PC-9 (cell line): ENCODE measurements at regions not wholly inside any gene's neighbourhood (a gene's known extent, or its start where the extent isn't known, plus 50 kb on each side); places are given as distances from the start of the nearest gene placed in this dataset.

ENCODE experiments used
- BruUV-seq: library from RNA; stranded (reverse); fragments of 400-500 nt; replicated peaks from 2 replicates; lab custom pipeline; 2021; lab: Mats Ljungman, UMichigan
- CTCF ChIA-PET: fragments of 300-600 bp; sonication (Branson Sonifier 250); formaldehyde crosslinking; loops from one replicate; lab custom pipeline; 2022; ENCODE audit warnings: antibody characterized with exemption; lab: Charles Lee
- POLR2A ChIA-PET: fragments of 300-600 bp; sonication (Branson Sonifier 250); formaldehyde crosslinking; loops from one replicate; lab custom pipeline; 2022; ENCODE audit warnings: antibody characterized with exemption; ENCODE audit not compliant: unreplicated experiment; lab: Charles Lee
- DNase-seq, 2 experiments: peaks; one replicate each; pipeline versions ENCODE4 v3.0.0 to v3.0.0-alpha.2; 2015 to 2022; ENCODE audit warnings: mixed read lengths in 1 of 2
- H2AFZ ChIP-seq: fragments of 200-600 bp; sonication (generic); 2 replicates; pipeline ENCODE4 v1.8.1; 2017; ENCODE audit warnings: antibody characterized with exemption
- H3F3A ChIP-seq: fragments of 200-600 bp; sonication (generic); 2 replicates; pipeline ENCODE4 v1.8.1; 2017; ENCODE audit warnings: antibody characterized with exemption, mild to moderate bottlenecking, low read depth; ENCODE audit not compliant: insufficient read depth
- H3K27ac ChIP-seq: fragments of 200-600 bp; sonication (generic); 2 replicates; pipeline ENCODE4 v1.6.1; 2016; ENCODE audit warnings: mixed run types
- H3K27me3 ChIP-seq: fragments of 200-600 bp; sonication (generic); 2 replicates; pipeline ENCODE4 v1.6.1; 2016; ENCODE audit warnings: low read depth, mixed run types; ENCODE audit not compliant: insufficient read depth
- H3K36me3 ChIP-seq: fragments of 200-600 bp; sonication (generic); 2 replicates; pipeline ENCODE4 v1.6.1; 2016; ENCODE audit warnings: low read depth, mixed run types
- H3K4me1 ChIP-seq: fragments of 200-600 bp; sonication (generic); replicated peaks from 2 replicates; pipeline ENCODE4 v1.6.1; 2016; ENCODE audit warnings: mixed run types; ENCODE audit not compliant: insufficient read depth
- H3K4me2 ChIP-seq: fragments of 200-600 bp; sonication (generic); 2 replicates; pipeline ENCODE4 v1.6.1; 2017; ENCODE audit warnings: mixed run types
- H3K4me3 ChIP-seq: fragments of 200-600 bp; sonication (generic); 2 replicates; pipeline ENCODE4 v1.6.1; 2016; ENCODE audit warnings: mixed run types
- H3K79me2 ChIP-seq: fragments of 200-600 bp; sonication (generic); 2 replicates; pipeline ENCODE4 v1.6.1; 2017; ENCODE audit warnings: low read depth, mixed run types
- H3K9me2 ChIP-seq: fragments of 200-600 bp; sonication (generic); 2 replicates; pipeline ENCODE4 v1.8.1; 2017; ENCODE audit warnings: mild to moderate bottlenecking; ENCODE audit not compliant: insufficient read depth
- H3K9me3 ChIP-seq: fragments of 200-600 bp; sonication (generic); 2 replicates; pipeline ENCODE4 v1.8.1; 2016; ENCODE audit warnings: low read depth; ENCODE audit not compliant: insufficient read depth
- H4K20me1 ChIP-seq: fragments of 200-600 bp; sonication (generic); 2 replicates; pipeline ENCODE4 v1.8.1; 2017; ENCODE audit not compliant: insufficient read depth
- EZH2 ChIP-seq: fragments of 200-600 bp; sonication (generic); IDR thresholded peaks from 2 replicates; pipeline ENCODE4 v1.8.0; 2017; ENCODE audit warnings: antibody characterized with exemption, low read depth
- intact Hi-C: fragments of 100-400 bp; cut with micrococcal nuclease; formaldehyde crosslinking; loops from one replicate; pipeline ENCODE4 v1.10.0; 2022; ENCODE audit not compliant: unreplicated experiment
- TF ChIP-seq, protein P1 (sequence below): fragments of 200-600 bp; sonication (generic); conservative IDR thresholded peaks from 2 replicates; pipeline ENCODE4 v1.6.1; 2017; ENCODE audit warnings: mixed run types, antibody characterized with exemption, mild to moderate bottlenecking, moderate library complexity

- ChIA-PET POLR2A (no interaction called here), CTCF (no interaction called here)
- no peak overlapping the region for H3K4me3 ChIP-seq
- H3K79me2 ChIP-seq, result no peaks in the 10 kb centered on the region
- H3K27ac ChIP-seq, result no peak overlapping the region
- no peaks in the 10 kb centered on the region for H3K9me2 ChIP-seq
- no peak for TF ChIP-seq EZH2
- TF ChIP-seq, protein P1, sequence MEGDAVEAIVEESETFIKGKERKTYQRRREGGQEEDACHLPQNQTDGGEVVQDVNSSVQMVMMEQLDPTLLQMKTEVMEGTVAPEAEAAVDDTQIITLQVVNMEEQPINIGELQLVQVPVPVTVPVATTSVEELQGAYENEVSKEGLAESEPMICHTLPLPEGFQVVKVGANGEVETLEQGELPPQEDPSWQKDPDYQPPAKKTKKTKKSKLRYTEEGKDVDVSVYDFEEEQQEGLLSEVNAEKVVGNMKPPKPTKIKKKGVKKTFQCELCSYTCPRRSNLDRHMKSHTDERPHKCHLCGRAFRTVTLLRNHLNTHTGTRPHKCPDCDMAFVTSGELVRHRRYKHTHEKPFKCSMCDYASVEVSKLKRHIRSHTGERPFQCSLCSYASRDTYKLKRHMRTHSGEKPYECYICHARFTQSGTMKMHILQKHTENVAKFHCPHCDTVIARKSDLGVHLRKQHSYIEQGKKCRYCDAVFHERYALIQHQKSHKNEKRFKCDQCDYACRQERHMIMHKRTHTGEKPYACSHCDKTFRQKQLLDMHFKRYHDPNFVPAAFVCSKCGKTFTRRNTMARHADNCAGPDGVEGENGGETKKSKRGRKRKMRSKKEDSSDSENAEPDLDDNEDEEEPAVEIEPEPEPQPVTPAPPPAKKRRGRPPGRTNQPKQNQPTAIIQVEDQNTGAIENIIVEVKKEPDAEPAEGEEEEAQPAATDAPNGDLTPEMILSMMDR, result no peak
- intact Hi-C loops, result no loop called here
- no TSS peak for BruUV-seq
- H3F3A ChIP-seq, result no peaks in the 10 kb centered on the region
- no peak overlapping the region for H2AFZ ChIP-seq
- H3K36me3 ChIP-seq, result no peaks in the 10 kb centered on the region
- DNase-seq, result no peak
- no peaks in the 10 kb centered on the region for H3K4me1 ChIP-seq
- H3K27me3 ChIP-seq, result no peaks in the 10 kb centered on the region
- H3K9me3 ChIP-seq, result no peaks in the 10 kb centered on the region
- no peak overlapping the region for H3K4me2 ChIP-seq
- H4K20me1 ChIP-seq, result no peaks in the 10 kb centered on the region
Measured at GRCh38 chr18:40417501-40417900, 1537.5 kb upstream of the PIK3C3 start.

- CTCF ChIA-PET, result no interaction called here
- no peak overlapping the region for H2AFZ ChIP-seq
- H3K9me3 ChIP-seq, result no peaks in the 10 kb centered on the region
- TF ChIP-seq EZH2, result no peak
- TF ChIP-seq, protein P1, result no peak
- POLR2A ChIA-PET, result no interaction called here
- H3K4me3 ChIP-seq, result no peak overlapping the region
- H3K9me2 ChIP-seq, result no peaks in the 10 kb centered on the region
- no peaks in the 10 kb centered on the region for H3K27me3 ChIP-seq
- H3K4me2 ChIP-seq, result no peak overlapping the region
- no peaks in the 10 kb centered on the region for H3K36me3 ChIP-seq
- BruUV-seq, result no TSS peak
- no peak overlapping the region for H3K27ac ChIP-seq
- no peaks in the 10 kb centered on the region for H3F3A ChIP-seq
- DNase-seq, result no peak
- intact Hi-C loops, result no loop called here
- H3K79me2 ChIP-seq, result no peaks in the 10 kb centered on the region
- H3K4me1 ChIP-seq, result no peaks in the 10 kb centered on the region
- no peaks in the 10 kb centered on the region for H4K20me1 ChIP-seq
Measured at GRCh38 chr18:40415821-40416220, 1539.2 kb upstream of the PIK3C3 start.

DNA sequence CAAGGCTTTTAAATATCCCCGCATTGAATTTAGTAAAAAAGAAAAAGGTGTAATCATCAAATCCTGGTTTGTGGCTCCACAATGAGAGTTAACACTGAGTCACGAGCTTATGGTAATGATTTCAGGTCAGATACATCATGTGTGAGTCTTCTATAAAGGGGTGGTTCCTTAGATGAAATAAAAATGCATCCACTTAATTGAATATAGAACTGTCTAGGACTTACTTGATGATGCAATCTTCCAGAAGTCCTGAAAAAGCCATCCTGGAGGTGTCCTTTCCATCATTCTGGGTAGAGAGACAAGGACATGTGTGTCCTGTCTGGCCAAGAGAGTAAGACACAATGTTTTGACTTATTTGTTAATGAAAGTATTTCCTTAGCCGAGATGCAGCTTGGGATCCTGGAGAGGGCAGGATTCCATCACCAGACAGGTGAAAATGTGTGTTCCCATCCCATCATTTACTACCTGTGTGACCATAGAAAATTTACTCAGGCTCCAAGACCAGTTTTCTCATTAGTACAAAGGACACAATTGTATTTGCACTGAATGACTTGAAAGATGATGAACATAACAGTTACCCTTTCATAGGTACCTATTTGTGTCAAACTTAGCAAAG lies 1539.8 kb upstream of the PIK3C3 start:
- CTCF ChIA-PET, result no interaction called here

More for the DNA sequence above, 1539.8 kb upstream of the PIK3C3 start:
- H3K4me2 ChIP-seq, result no peak overlapping the region
- no peaks in the 10 kb centered on the region for H3K4me1 ChIP-seq
- no peaks in the 10 kb centered on the region for H3K9me2 ChIP-seq
- TF ChIP-seq EZH2, result no peak
- TF ChIP-seq, protein P1, result no peak
- H3K27me3 ChIP-seq, result no peaks in the 10 kb centered on the region
- DNase-seq, result no peak
- H3K9me3 ChIP-seq, result no peaks in the 10 kb centered on the region
- H3K79me2 ChIP-seq, result no peaks in the 10 kb centered on the region
- H2AFZ ChIP-seq, result no peak overlapping the region
- POLR2A ChIA-PET, result no interaction called here
- H3F3A ChIP-seq, result no peaks in the 10 kb centered on the region
- no peak overlapping the region for H3K4me3 ChIP-seq
- no TSS peak for BruUV-seq
- no peak overlapping the region for H3K27ac ChIP-seq
- H3K36me3 ChIP-seq, result no peaks in the 10 kb centered on the region
- intact Hi-C loops, result no loop called here
- no peaks in the 10 kb centered on the region for H4K20me1 ChIP-seq
